A549 (cell line): ENCODE measurements at regions not wholly inside any gene's neighbourhood (a gene's known extent, or its start where the extent isn't known, plus 50 kb on each side); places are given as distances from the start of the nearest gene placed in this dataset.

Source experiments
- EP300 ChIP-seq, 2 experiments: fragments of >200 bp; sonication (Bioruptor Twin); formaldehyde crosslinking; IDR thresholded peaks; 2 replicates in 1 of 2; 3 replicates in 1 of 2; pipeline ENCODE4 v1.6.1; 2016 to 2017
- POLR2A ChIP-seq: IDR thresholded peaks from 2 replicates; pipeline ENCODE4 v1.6.1; 2012; ENCODE audit warnings: mild to moderate bottlenecking, low read length
- RAD21 ChIP-seq, 2 experiments: fragments of >200 bp in 1 of 2; sonication (Bioruptor Twin) in 1 of 2; formaldehyde crosslinking in 1 of 2; IDR thresholded peaks in 1 of 2; conservative IDR thresholded peaks in 1 of 2; 2 replicates in 1 of 2; 3 replicates in 1 of 2; pipeline ENCODE4 v1.6.1; 2012 to 2018; ENCODE audit warnings: inconsistent platforms in 1 of 2
- TF ChIP-seq, protein P1 (sequence below): fragments of >200 bp; sonication (Bioruptor Twin); formaldehyde crosslinking; IDR thresholded peaks from 3 replicates; pipeline ENCODE4 v1.5.1; 2016

GRCh38 chr1:94660258-94660657 is 118.7 kb upstream of the F3 start:
- TF ChIP-seq, protein P1, sequence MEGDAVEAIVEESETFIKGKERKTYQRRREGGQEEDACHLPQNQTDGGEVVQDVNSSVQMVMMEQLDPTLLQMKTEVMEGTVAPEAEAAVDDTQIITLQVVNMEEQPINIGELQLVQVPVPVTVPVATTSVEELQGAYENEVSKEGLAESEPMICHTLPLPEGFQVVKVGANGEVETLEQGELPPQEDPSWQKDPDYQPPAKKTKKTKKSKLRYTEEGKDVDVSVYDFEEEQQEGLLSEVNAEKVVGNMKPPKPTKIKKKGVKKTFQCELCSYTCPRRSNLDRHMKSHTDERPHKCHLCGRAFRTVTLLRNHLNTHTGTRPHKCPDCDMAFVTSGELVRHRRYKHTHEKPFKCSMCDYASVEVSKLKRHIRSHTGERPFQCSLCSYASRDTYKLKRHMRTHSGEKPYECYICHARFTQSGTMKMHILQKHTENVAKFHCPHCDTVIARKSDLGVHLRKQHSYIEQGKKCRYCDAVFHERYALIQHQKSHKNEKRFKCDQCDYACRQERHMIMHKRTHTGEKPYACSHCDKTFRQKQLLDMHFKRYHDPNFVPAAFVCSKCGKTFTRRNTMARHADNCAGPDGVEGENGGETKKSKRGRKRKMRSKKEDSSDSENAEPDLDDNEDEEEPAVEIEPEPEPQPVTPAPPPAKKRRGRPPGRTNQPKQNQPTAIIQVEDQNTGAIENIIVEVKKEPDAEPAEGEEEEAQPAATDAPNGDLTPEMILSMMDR, result no peak
- no peak for TF ChIP-seq EP300 (IDR thresholded peaks at IDR 0.05)
- TF ChIP-seq POLR2A, result no peak
- no peak for TF ChIP-seq RAD21 (conservative IDR thresholded peaks at IDR 0.05 in 1 of 2, IDR thresholded peaks at IDR 0.05 in 1 of 2)
